MM.1S (cell line): ENCODE measurements at regions not wholly inside any gene's neighbourhood (a gene's known extent, or its start where the extent isn't known, plus 50 kb on each side); places are given as distances from the start of the nearest gene placed in this dataset.

Experiments used
- DNase-seq: peaks from one replicate; pipeline ENCODE4 v3.0.0-alpha.2; 2015
- H2AFZ ChIP-seq: fragments of 300-600 bp; sonication (generic); 2 replicates; pipeline ENCODE4 v1.6.0; 2016; ENCODE audit warnings: antibody characterized with exemption, low read length
- H3F3A ChIP-seq: fragments of 300-600 bp; sonication (generic); 2 replicates; pipeline ENCODE4 v1.6.1; 2016; ENCODE audit warnings: mild to moderate bottlenecking, antibody characterized with exemption, low read length, moderate library complexity, mixed read lengths; ENCODE audit not compliant: insufficient read depth
- H3K27ac ChIP-seq: fragments of 300-600 bp; sonication (generic); 2 replicates; pipeline ENCODE4 v1.5.1; 2016; ENCODE audit warnings: mild to moderate bottlenecking, low read length
- H3K27me3 ChIP-seq: fragments of 300-600 bp; sonication (generic); replicated peaks from 2 replicates; pipeline ENCODE4 v1.6.0; 2016; ENCODE audit warnings: low read length; ENCODE audit not compliant: insufficient read depth
- H3K36me3 ChIP-seq: fragments of 300-600 bp; sonication (generic); replicated peaks from 2 replicates; pipeline ENCODE4 v1.6.1; 2016; ENCODE audit warnings: mild to moderate bottlenecking, low read length, mixed read lengths; ENCODE audit not compliant: insufficient read depth
- H3K4me1 ChIP-seq: fragments of 300-600 bp; sonication (generic); 2 replicates; pipeline ENCODE4 v1.6.1; 2016; ENCODE audit warnings: low read length, mixed read lengths
- H3K4me2 ChIP-seq: fragments of 300-600 bp; sonication (generic); 2 replicates; pipeline ENCODE4 v1.6.0; 2016; ENCODE audit warnings: low read depth, low read length
- H3K4me3 ChIP-seq: fragments of 300-600 bp; sonication (generic); 2 replicates; pipeline ENCODE4 v1.5.1; 2016; ENCODE audit warnings: low read length, mixed read lengths
- H3K79me2 ChIP-seq: fragments of 300-600 bp; sonication (generic); 2 replicates; pipeline ENCODE4 v1.6.1; 2016; ENCODE audit warnings: mixed run types, low read length, mixed read lengths
- H3K9ac ChIP-seq: fragments of 300-600 bp; sonication (generic); 2 replicates; pipeline ENCODE4 v1.6.1; 2016; ENCODE audit warnings: low read length, mixed read lengths
- H3K9me2 ChIP-seq: fragments of 300-600 bp; sonication (generic); replicated peaks from 2 replicates; pipeline ENCODE4 v1.6.1; 2016; ENCODE audit warnings: mild to moderate bottlenecking, low read length, mixed read lengths; ENCODE audit not compliant: insufficient read depth
- H3K9me3 ChIP-seq: fragments of 300-600 bp; sonication (generic); replicated peaks from 2 replicates; pipeline ENCODE4 v1.6.1; 2016; ENCODE audit warnings: mild to moderate bottlenecking, low read length, mixed read lengths; ENCODE audit not compliant: insufficient read depth
- H4K20me1 ChIP-seq: fragments of 300-600 bp; sonication (generic); 2 replicates; pipeline ENCODE4 v1.6.1; 2016; ENCODE audit warnings: mild to moderate bottlenecking, low read length, moderate library complexity, mixed read lengths; ENCODE audit not compliant: insufficient read depth
- CTCF ChIP-seq: fragments of 300-600 bp; sonication (generic); IDR thresholded peaks from 2 replicates; pipeline ENCODE4 v1.5.1; 2016; ENCODE audit warnings: antibody characterized with exemption, low read length, mixed read lengths
- EZH2 ChIP-seq: fragments of 300-600 bp; sonication (generic); optimal IDR thresholded peaks from 2 replicates; pipeline ENCODE3; 2017; ENCODE audit warnings: low read depth, mild to moderate bottlenecking, antibody characterized with exemption, low read length, mixed read lengths
- EZH2phosphoT487 ChIP-seq: fragments of 300-600 bp; sonication (generic); IDR thresholded peaks from 2 replicates; pipeline ENCODE4 v1.6.1; 2018; ENCODE audit warnings: antibody characterized with exemption, low read length

GRCh38 chr6:121756666-121757065 is 321.2 kb downstream of the GJA1 start:
- no peaks in the 10 kb centered on the region for H3K36me3 ChIP-seq
- no peak overlapping the region for H3K9ac ChIP-seq
- no peaks in the 10 kb centered on the region for H3K4me1 ChIP-seq
- no peak for DNase-seq
- TF ChIP-seq CTCF (no peak), EZH2phosphoT487 (no peak), EZH2 (no peak)
- H3F3A ChIP-seq = no peaks in the 10 kb centered on the region
- no peaks in the 10 kb centered on the region for H3K9me3 ChIP-seq
- no peaks in the 10 kb centered on the region for H3K27me3 ChIP-seq
- H2AFZ ChIP-seq = no peak overlapping the region
- no peak overlapping the region for H3K27ac ChIP-seq
- H3K4me3 ChIP-seq = no peak overlapping the region
- no peaks in the 10 kb centered on the region for H4K20me1 ChIP-seq
- H3K4me2 ChIP-seq = no peak overlapping the region
- no peaks in the 10 kb centered on the region for H3K79me2 ChIP-seq
- H3K9me2 ChIP-seq = no peaks in the 10 kb centered on the region

- no peaks in the 10 kb centered on the region for H3K36me3 ChIP-seq
- no peaks in the 10 kb centered on the region for H3K27me3 ChIP-seq
- no peaks in the 10 kb centered on the region for H3K9me3 ChIP-seq
- no peaks in the 10 kb centered on the region for H4K20me1 ChIP-seq
- TF ChIP-seq CTCF = no peak
- no peak for TF ChIP-seq EZH2phosphoT487
- TF ChIP-seq EZH2 = no peak
- no peaks in the 10 kb centered on the region for H3K9me2 ChIP-seq
- H2AFZ ChIP-seq = no peak overlapping the region
- no peaks in the 10 kb centered on the region for H3K79me2 ChIP-seq
- H3K4me3 ChIP-seq = no peak overlapping the region
- no peak overlapping the region for H3K9ac ChIP-seq
- peaks cover 5% of the 10 kb centered on the region; the same call in 1 of the 2 replicates for H3K4me1 ChIP-seq
- 0 out of 2 replicates have a peak, but pooled peaks cover 3% of the 10 kb centered on the region for H3F3A ChIP-seq
- no peak overlapping the region for H3K27ac ChIP-seq
- no peak overlapping the region for H3K4me2 ChIP-seq
- no peak for DNase-seq
Measured at GRCh38 chr6:121759370-121759769, 323.9 kb downstream of the GJA1 start.

GRCh38 chr6:121760191-121760590 is 324.7 kb downstream of the GJA1 start:
- Histone ChIP-seq H3F3A (0 out of 2 replicates have a peak, but pooled peaks cover 3% of the 10 kb centered on the region), H3K4me1 (peaks cover 12% of the 10 kb centered on the region), H2AFZ (no peak overlapping the region), H3K4me3 (no peak overlapping the region), H3K9ac (no peak overlapping the region), H3K9me3 (no peaks in the 10 kb centered on the region), H3K27me3 (no peaks in the 10 kb centered on the region), H3K9me2 (no peaks in the 10 kb centered on the region), H3K27ac (no peak overlapping the region), H3K4me2 (no peak overlapping the region), H4K20me1 (no peaks in the 10 kb centered on the region), H3K79me2 (no peaks in the 10 kb centered on the region), H3K36me3 (no peaks in the 10 kb centered on the region)
- no peak for DNase-seq
- TF ChIP-seq CTCF (no peak), EZH2phosphoT487 (no peak), EZH2 (no peak)
